ENCODE measurements at regions not wholly inside any gene's neighbourhood (a gene's known extent, or its start where the extent isn't known, plus 50 kb on each side); places are given as distances from the start of the nearest gene placed in this dataset.
"Not testable (repeated sequence)": the region's sequence is repeated elsewhere in the genome, so short reads cannot be mapped to it uniquely, and the experiment has no call there.

GRCh38 chr9:16052757-16053530, 500.1 kb downstream of the CCDC171 start:
- Histone ChIP-seq H3K9ac (ENCODE audit: low read depth in 1 of 2, low read length in 2 of 2) (no peak overlapping the region), H3K9me3 (ENCODE audit: control insufficient read depth in 1 of 2, low read length in 2 of 2) (no peaks in the 10 kb centered on the region), H3K27me3 (ENCODE audit: control insufficient read depth in 1 of 2, insufficient read depth in 2 of 2, low read length in 2 of 2) (no peaks in the 10 kb centered on the region), H3K27ac (ENCODE audit: low read depth, low read length) (no peak overlapping the region), H3K4me3 (ENCODE audit: low read depth in 1 of 2, low read length in 2 of 2) (no peak overlapping the region), H3K36me3 (ENCODE audit: control insufficient read depth in 1 of 2, insufficient read depth in 2 of 2, low read length in 2 of 2) (no peaks in the 10 kb centered on the region), H3K4me1 (ENCODE audit: control insufficient read depth in 1 of 2, insufficient read depth in 2 of 2, low read length in 2 of 2) (no peaks in the 10 kb centered on the region)

DNA sequence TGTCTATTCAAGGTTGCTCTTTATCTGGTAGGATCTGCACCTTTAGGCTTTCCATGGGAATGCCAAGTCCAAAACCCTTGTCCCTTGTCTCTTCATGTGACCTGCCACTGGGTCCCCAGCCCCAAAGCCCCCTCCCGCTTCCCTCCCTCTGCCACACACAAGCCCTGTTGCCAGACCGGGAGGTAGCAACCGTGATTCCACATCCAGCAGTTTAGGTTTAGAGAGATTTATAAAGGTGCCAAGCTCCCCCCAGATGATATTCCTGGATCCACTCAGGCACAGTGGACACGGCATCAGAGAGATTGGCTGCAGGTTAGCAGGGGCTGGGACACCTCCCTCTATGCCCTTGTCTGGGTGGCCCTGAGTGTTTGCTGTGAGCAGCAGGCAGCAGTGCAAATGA, 504.7 kb downstream of the CCDC171 start:
- no peaks in the 10 kb centered on the region for H3K9me3 ChIP-seq (ENCODE audit: control insufficient read depth in 1 of 2, low read length in 2 of 2)
- no peaks in the 10 kb centered on the region for H3K27me3 ChIP-seq (ENCODE audit: control insufficient read depth in 1 of 2, insufficient read depth in 2 of 2, low read length in 2 of 2)
- H3K4me1 ChIP-seq (ENCODE audit: control insufficient read depth in 1 of 2, insufficient read depth in 2 of 2, low read length in 2 of 2), result no peaks in the 10 kb centered on the region
- no peak overlapping the region for H3K9ac ChIP-seq (ENCODE audit: low read depth in 1 of 2, low read length in 2 of 2)
- no peak overlapping the region for H3K27ac ChIP-seq (ENCODE audit: low read depth, low read length)
- H3K4me3 ChIP-seq (ENCODE audit: low read depth in 1 of 2, low read length in 2 of 2), result no peak overlapping the region
- no peaks in the 10 kb centered on the region for H3K36me3 ChIP-seq (ENCODE audit: control insufficient read depth in 1 of 2, insufficient read depth in 2 of 2, low read length in 2 of 2)

GRCh38 chr9:16058131-16058549, 505.3 kb downstream of the CCDC171 start:
- H3K4me1 ChIP-seq (ENCODE audit: control insufficient read depth in 1 of 2, insufficient read depth in 2 of 2, low read length in 2 of 2), result no peaks in the 10 kb centered on the region
- H3K4me3 ChIP-seq (ENCODE audit: low read depth in 1 of 2, low read length in 2 of 2), result no peak overlapping the region
- H3K9ac ChIP-seq (ENCODE audit: low read depth in 1 of 2, low read length in 2 of 2), result no peak overlapping the region

DNA sequence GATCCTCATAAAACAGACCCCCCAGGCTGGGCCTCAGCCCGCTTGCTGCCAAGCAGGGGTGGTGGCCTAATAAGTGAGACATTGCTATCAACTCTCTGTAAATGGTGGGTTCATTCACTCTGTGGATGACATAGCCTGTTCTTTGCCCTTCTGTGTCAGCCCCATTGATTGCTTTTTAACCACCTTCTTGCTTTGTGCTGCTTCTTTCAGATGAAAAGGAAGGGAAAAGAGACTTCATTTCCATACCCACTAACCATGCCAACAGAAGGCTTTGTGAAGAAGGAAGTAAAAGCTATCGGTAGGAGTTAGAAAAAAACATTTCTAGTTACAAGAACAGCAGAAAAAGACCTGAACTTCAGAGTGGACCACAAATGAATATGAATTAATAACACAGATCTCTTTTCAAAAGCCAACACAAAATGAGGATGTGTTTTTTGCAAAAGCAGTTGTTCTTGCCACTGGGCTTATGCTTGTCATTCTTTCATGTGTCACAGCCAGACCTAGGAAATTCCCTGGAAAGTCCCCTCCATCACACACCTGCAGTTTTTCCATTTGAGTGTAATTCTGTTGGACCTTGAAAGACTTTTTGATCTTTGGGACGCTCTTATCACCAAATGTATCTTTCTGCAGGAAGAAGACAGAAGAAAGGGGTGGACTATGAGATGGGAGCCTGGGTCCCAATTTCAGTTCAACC, 507.7 kb downstream of the CCDC171 start:
- H3K27ac ChIP-seq (ENCODE audit: low read depth, low read length), result no peak overlapping the region
- H3K27me3 ChIP-seq (ENCODE audit: control insufficient read depth in 1 of 2, insufficient read depth in 2 of 2, low read length in 2 of 2), result no peaks in the 10 kb centered on the region
- no peak overlapping the region for H3K9ac ChIP-seq (ENCODE audit: low read depth in 1 of 2, low read length in 2 of 2)
- H3K9me3 ChIP-seq (ENCODE audit: control insufficient read depth in 1 of 2, low read length in 2 of 2), result no peaks in the 10 kb centered on the region
- no peak overlapping the region for H3K4me3 ChIP-seq (ENCODE audit: low read depth in 1 of 2, low read length in 2 of 2)
- H3K36me3 ChIP-seq (ENCODE audit: control insufficient read depth in 1 of 2, insufficient read depth in 2 of 2, low read length in 2 of 2), result no peaks in the 10 kb centered on the region
- H3K4me1 ChIP-seq (ENCODE audit: control insufficient read depth in 1 of 2, insufficient read depth in 2 of 2, low read length in 2 of 2), result no peaks in the 10 kb centered on the region

More at GRCh38 chr9:16058131-16058549, 505.3 kb downstream of the CCDC171 start:
- Histone ChIP-seq H3K27me3 (ENCODE audit: control insufficient read depth in 1 of 2, insufficient read depth in 2 of 2, low read length in 2 of 2) (no peaks in the 10 kb centered on the region), H3K27ac (ENCODE audit: low read depth, low read length) (no peak overlapping the region), H3K9me3 (ENCODE audit: control insufficient read depth in 1 of 2, low read length in 2 of 2) (no peaks in the 10 kb centered on the region), H3K36me3 (ENCODE audit: control insufficient read depth in 1 of 2, insufficient read depth in 2 of 2, low read length in 2 of 2) (no peaks in the 10 kb centered on the region)

DNA sequence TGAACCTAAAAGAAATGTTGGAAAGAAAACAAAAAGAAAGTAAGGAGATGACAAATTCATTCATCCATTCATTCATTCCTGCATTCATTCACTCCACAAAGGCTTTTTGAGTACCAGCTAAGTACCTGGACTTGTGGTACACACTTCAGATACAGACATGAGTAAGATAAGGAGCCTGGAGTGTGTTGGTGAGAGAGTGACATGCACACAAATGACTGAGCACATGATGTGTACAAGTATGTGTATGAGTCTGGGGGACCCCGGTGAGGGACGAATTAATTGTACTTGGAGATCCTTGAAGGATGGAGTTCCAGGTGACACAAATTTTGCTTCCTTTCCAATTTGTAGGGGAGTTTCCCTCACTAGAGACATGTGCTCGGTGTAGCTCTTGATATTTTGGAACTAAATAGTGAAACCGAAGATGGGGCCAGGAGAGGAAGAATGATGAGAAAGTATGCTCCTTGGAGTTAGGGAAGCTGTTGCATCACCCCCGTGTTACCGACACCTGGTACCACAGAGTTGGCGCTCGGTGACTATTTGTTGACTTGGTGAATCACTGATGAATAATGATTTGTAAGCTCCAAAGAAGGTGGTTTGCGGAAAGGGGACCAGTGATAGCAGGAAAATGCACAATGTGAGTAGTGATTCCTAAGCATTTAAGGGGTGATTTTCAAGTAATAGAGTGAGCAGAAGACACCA, 509.8 kb downstream of the CCDC171 start:
- H3K27me3 ChIP-seq (ENCODE audit: control insufficient read depth in 1 of 2, insufficient read depth in 2 of 2, low read length in 2 of 2), result no peaks in the 10 kb centered on the region
- H3K4me3 ChIP-seq (ENCODE audit: low read depth in 1 of 2, low read length in 2 of 2), result no peak overlapping the region
- no peaks in the 10 kb centered on the region for H3K9me3 ChIP-seq (ENCODE audit: control insufficient read depth in 1 of 2, low read length in 2 of 2)
- no peaks in the 10 kb centered on the region for H3K4me1 ChIP-seq (ENCODE audit: control insufficient read depth in 1 of 2, insufficient read depth in 2 of 2, low read length in 2 of 2)
- no peak overlapping the region for H3K27ac ChIP-seq (ENCODE audit: low read depth, low read length)
- no peak overlapping the region for H3K9ac ChIP-seq (ENCODE audit: low read depth in 1 of 2, low read length in 2 of 2)
- H3K36me3 ChIP-seq (ENCODE audit: control insufficient read depth in 1 of 2, insufficient read depth in 2 of 2, low read length in 2 of 2), result no peaks in the 10 kb centered on the region

- no peak overlapping the region for H3K4me3 ChIP-seq (ENCODE audit: low read depth in 1 of 2, low read length in 2 of 2)
- H3K9ac ChIP-seq (ENCODE audit: low read depth in 1 of 2, low read length in 2 of 2), result no peak overlapping the region
- H3K9me3 ChIP-seq (ENCODE audit: control insufficient read depth in 1 of 2, low read length in 2 of 2), result no peaks in the 10 kb centered on the region
- no peak overlapping the region for H3K27ac ChIP-seq (ENCODE audit: low read depth, low read length)
- H3K36me3 ChIP-seq (ENCODE audit: control insufficient read depth in 1 of 2, insufficient read depth in 2 of 2, low read length in 2 of 2), result no peaks in the 10 kb centered on the region
- H3K27me3 ChIP-seq (ENCODE audit: control insufficient read depth in 1 of 2, insufficient read depth in 2 of 2, low read length in 2 of 2), result no peaks in the 10 kb centered on the region
- no peaks in the 10 kb centered on the region for H3K4me1 ChIP-seq (ENCODE audit: control insufficient read depth in 1 of 2, insufficient read depth in 2 of 2, low read length in 2 of 2)
Measured at GRCh38 chr9:16063241-16063591, 510.4 kb downstream of the CCDC171 start.

- Histone ChIP-seq H3K4me3 (ENCODE audit: low read depth in 1 of 2, low read length in 2 of 2) (no peak overlapping the region), H3K36me3 (ENCODE audit: control insufficient read depth in 1 of 2, insufficient read depth in 2 of 2, low read length in 2 of 2) (no peaks in the 10 kb centered on the region), H3K9me3 (ENCODE audit: control insufficient read depth in 1 of 2, low read length in 2 of 2) (no peaks in the 10 kb centered on the region), H3K9ac (ENCODE audit: low read depth in 1 of 2, low read length in 2 of 2) (no peak overlapping the region), H3K27ac (ENCODE audit: low read depth, low read length) (no peak overlapping the region), H3K27me3 (ENCODE audit: control insufficient read depth in 1 of 2, insufficient read depth in 2 of 2, low read length in 2 of 2) (no peaks in the 10 kb centered on the region), H3K4me1 (ENCODE audit: control insufficient read depth in 1 of 2, insufficient read depth in 2 of 2, low read length in 2 of 2) (no peaks in the 10 kb centered on the region)
Measured at GRCh38 chr9:16064771-16065170, 511.9 kb downstream of the CCDC171 start.

- H3K9ac ChIP-seq (ENCODE audit: low read depth in 1 of 2, low read length in 2 of 2); H3K36me3 ChIP-seq (ENCODE audit: control insufficient read depth in 1 of 2, insufficient read depth in 2 of 2, low read length in 2 of 2); H3K9me3 ChIP-seq (ENCODE audit: control insufficient read depth in 1 of 2, low read length in 2 of 2); H3K27me3 ChIP-seq (ENCODE audit: control insufficient read depth in 1 of 2, insufficient read depth in 2 of 2, low read length in 2 of 2); H3K4me3 ChIP-seq (ENCODE audit: low read depth in 1 of 2, low read length in 2 of 2); H3K4me1 ChIP-seq (ENCODE audit: control insufficient read depth in 1 of 2, insufficient read depth in 2 of 2, low read length in 2 of 2); H3K27ac ChIP-seq (ENCODE audit: low read depth, low read length): not testable (repeated sequence)
Measured at GRCh38 chr9:16066201-16066600, 513.4 kb downstream of the CCDC171 start.

- no peaks in the 10 kb centered on the region for H3K27me3 ChIP-seq (ENCODE audit: control insufficient read depth in 1 of 2, insufficient read depth in 2 of 2, low read length in 2 of 2)
- no peaks in the 10 kb centered on the region for H3K9me3 ChIP-seq (ENCODE audit: control insufficient read depth in 1 of 2, low read length in 2 of 2)
- no peaks in the 10 kb centered on the region for H3K4me1 ChIP-seq (ENCODE audit: control insufficient read depth in 1 of 2, insufficient read depth in 2 of 2, low read length in 2 of 2)
- H3K4me3 ChIP-seq (ENCODE audit: low read depth in 1 of 2, low read length in 2 of 2), result no peak overlapping the region
- no peak overlapping the region for H3K27ac ChIP-seq (ENCODE audit: low read depth, low read length)
- H3K9ac ChIP-seq (ENCODE audit: low read depth in 1 of 2, low read length in 2 of 2), result no peak overlapping the region
- H3K36me3 ChIP-seq (ENCODE audit: control insufficient read depth in 1 of 2, insufficient read depth in 2 of 2, low read length in 2 of 2), result no peaks in the 10 kb centered on the region
Measured at GRCh38 chr9:16068476-16068875, 515.6 kb downstream of the CCDC171 start.

DNA sequence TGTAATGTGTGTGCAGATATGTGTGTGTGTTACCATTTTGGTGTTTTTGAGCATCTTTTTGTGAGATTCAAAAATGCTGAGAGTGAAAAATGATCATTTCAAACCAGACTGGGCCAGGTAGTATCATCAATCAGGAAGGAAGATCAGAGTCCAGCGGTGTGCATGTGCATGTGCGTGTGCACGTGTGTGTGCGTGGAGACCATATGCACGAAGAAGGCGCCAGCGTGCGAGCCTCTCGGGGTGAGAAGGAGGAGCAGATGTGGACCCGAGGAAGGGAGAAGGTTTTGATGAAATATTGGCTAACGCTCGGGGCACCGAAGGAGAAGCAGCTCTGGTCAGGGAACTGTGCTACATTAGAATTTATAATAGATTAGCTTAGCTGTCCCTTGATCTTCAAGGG, 516.4 kb downstream of the CCDC171 start:
- Histone ChIP-seq H3K27ac (ENCODE audit: low read depth, low read length) (no peak overlapping the region), H3K36me3 (ENCODE audit: control insufficient read depth in 1 of 2, insufficient read depth in 2 of 2, low read length in 2 of 2) (no peaks in the 10 kb centered on the region), H3K4me3 (ENCODE audit: low read depth in 1 of 2, low read length in 2 of 2) (no peak overlapping the region), H3K4me1 (ENCODE audit: control insufficient read depth in 1 of 2, insufficient read depth in 2 of 2, low read length in 2 of 2) (no peaks in the 10 kb centered on the region), H3K9ac (ENCODE audit: low read depth in 1 of 2, low read length in 2 of 2) (no peak overlapping the region), H3K27me3 (ENCODE audit: control insufficient read depth in 1 of 2, insufficient read depth in 2 of 2, low read length in 2 of 2) (no peaks in the 10 kb centered on the region), H3K9me3 (ENCODE audit: control insufficient read depth in 1 of 2, low read length in 2 of 2) (no peaks in the 10 kb centered on the region)

Data from duodenal mucosa (tissue), 2 donors.